Epidermal melanocyte (primary cell): ENCODE measurements at regions not wholly inside any gene's neighbourhood (a gene's known extent, or its start where the extent isn't known, plus 50 kb on each side); places are given as distances from the start of the nearest gene placed in this dataset.
"Not testable (repeated sequence)": the region's sequence is repeated elsewhere in the genome, so short reads cannot be mapped to it uniquely, and the experiment has no call there.

Experiments used
- DNase-seq: peaks from one replicate; pipeline ENCODE4 v3.0.0; 2011; ENCODE audit warnings: low spot score; ENCODE audit not compliant: insufficient read length

DNA sequence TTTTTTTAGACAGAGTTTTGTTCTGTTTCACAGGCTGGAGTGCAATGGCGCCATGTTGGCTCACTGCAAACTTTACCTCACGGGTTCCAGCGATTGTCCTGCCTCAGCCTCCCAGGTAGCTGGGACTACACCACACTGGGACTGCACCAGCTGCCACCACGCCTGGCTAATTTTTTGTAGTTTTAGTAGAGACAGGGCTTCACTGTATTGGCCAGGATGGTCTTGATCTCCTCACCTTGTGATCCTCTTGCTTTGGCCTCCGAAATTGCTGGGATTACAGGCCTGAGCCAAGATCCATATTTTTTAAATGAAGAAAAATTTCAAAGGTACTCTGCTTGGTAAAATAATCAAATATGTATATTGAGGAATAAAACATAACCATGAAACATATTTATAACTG is 195.8 kb upstream of the TPTE start:
- not testable (repeated sequence) for DNase-seq

DNA sequence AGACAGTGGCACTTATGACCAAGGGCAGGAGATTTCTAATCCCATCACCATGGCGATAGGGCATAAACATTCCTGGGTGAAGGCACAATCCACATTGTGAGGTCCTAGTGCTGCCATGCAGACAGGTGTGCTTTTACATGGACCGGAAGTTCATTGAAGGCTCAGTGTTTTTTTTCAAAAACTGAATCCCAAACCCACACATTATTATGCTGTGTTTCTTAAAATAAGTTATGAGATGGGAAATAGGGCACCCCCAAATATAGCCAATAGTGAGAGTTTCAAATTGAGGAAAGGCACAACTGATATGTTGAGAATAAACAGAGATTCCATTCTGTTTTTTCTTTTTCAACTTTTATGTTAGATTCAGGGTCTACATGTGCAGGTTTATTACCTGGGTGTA is 195.2 kb upstream of the TPTE start:
- DNase-seq: not testable (repeated sequence)

DNA sequence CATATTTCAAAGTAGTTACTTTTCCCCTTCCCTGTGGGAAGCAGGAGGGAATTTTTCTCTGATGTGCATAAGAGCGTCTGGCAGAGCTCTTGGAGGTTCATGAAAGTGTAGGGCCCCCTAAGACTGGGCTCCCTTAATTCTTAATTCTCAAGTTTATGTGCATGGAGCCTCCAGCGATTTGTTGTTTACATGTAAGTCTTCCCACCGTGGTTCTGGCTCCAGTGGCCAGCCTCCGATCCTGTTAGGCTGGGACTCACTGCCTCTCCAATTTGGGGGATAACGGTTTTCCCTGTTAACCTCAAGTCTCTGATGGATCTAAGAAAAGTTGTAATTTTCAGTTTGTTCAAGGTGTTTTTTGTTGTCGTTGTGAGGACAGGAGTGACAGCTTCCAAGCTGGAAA is 192.7 kb upstream of the TPTE start:
- DNase-seq: not testable (repeated sequence)

DNA sequence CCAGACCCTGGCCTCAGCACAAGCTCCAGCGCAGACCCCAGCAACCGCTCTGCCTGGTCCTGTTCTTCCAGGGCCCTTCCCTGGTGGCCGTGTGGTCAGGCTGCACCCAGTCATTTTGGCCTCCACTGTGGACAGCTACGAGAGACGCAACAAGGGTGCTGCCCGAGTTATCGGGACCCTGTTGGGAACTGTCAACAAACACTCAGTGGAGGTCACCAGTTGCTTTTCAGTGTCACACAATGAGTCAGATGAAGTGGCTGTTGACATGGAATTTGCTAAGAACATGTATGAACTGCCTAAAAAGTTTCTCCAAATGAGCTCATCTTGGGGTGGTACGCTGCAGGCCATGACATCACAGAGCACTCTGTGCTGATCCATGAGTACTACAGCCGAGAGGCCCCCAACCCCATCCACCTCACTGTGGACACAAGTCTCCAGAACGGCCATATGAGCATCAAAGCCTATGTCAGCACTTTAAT is 190.7 kb upstream of the TPTE start:
- not testable (repeated sequence) for DNase-seq

DNA sequence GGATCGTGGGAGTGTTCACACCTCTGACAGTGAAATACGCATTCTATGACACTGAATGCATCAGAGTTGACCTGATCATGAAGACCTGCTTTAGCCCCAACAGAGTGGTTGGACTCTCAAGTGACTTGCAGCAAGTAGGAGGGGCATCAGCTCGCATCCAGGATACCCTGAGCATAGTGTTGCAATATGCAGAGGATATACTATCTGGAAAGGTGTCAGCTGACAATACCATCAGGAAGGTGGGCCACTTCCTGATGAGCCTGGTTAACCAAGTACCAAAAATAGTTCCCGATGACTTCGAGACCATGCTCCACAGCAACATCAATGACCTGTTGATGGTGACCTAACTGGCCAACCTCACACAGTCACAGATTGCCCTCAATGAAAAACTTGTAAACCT is 190.2 kb upstream of the TPTE start:
- DNase-seq: not testable (repeated sequence)

DNA sequence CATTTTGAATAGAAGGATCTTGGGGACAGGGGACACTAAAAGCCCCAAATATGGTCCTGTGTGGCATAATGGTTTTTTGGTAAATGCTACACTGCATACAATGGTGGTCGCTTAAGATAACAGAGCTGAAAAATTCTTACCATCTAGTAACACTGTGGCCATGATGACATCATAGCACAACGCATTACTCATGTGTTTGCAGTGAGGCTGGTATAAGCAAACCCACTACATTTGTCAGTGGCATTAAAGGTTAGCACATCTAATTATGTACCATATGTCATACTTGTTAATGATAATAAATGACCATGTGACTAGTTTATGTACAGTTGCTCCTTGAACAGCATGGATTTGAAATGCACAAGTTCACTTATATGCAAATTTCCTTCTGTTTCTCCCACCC is 188.4 kb upstream of the TPTE start:
- DNase-seq: not testable (repeated sequence)

GRCh38 chr21:10334391-10334790 is 187.0 kb upstream of the TPTE start:
- not testable (repeated sequence) for DNase-seq

GRCh38 chr21:10342261-10342956 is 179.0 kb upstream of the TPTE start:
- DNase-seq: not testable (repeated sequence)

- DNase-seq: not testable (repeated sequence)
Observed at GRCh38 chr21:10343146-10343935, 178.0 kb upstream of the TPTE start.

DNA sequence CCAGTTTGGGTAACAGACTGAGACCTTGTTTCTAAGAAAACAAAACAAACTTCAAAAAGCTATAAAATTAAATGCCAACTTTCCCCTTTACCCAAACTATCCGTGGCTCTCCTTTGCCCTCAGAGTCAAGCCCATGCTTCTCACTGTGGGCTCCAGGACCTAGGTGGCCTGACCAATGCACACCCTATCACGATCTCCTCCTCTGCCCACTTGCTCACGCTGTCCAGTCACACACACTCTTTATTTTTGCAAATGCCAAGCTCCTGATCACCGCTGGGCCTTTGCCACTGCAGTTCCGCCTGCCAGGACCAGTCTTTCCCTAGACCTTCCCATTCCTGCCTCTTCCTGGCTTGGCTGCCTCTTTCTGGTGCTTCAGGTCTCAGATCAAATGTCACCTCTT is 177.1 kb upstream of the TPTE start:
- not testable (repeated sequence) for DNase-seq

DNA sequence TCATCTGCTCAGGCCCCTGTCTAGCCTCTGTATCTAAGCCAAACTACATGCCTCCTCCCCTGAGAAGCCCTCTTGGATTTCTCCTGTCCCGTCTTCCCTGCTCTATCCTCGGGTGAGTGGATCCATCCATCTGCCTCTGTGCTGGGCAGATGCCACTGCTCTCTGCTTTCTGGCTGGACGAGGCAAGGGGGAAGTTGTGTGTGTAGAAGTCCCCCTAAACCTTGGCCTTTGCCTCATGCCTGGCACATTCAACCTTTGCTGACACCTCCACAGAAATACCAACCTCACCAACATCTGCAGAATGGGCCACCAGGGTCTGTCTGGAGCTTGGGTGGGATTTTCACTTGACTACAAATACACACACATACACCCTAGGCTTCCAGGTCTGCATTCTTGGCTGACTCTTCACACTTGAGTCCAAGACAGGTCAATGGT is 176.2 kb upstream of the TPTE start:
- DNase-seq: peak; percentile 13

DNA sequence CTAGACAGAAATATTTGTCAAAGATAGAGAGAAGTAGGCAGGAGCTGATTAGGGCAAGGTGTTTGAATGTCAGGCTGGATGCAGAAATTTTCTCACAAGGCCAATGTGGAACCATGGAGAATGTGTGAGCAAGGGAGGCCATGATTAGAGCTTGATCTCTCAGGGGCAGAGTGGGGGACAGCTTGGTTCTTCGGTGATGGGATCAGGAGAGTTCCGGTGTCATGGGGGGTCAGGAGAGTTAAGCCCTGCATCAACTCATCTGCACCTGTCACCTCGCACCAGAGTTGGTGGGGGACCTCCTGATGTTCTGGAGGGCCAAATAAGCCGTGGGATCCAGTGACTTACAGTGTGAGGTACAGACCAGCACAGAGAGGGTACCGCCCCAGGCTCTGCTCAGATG is 175.1 kb upstream of the TPTE start:
- not testable (repeated sequence) for DNase-seq

DNA sequence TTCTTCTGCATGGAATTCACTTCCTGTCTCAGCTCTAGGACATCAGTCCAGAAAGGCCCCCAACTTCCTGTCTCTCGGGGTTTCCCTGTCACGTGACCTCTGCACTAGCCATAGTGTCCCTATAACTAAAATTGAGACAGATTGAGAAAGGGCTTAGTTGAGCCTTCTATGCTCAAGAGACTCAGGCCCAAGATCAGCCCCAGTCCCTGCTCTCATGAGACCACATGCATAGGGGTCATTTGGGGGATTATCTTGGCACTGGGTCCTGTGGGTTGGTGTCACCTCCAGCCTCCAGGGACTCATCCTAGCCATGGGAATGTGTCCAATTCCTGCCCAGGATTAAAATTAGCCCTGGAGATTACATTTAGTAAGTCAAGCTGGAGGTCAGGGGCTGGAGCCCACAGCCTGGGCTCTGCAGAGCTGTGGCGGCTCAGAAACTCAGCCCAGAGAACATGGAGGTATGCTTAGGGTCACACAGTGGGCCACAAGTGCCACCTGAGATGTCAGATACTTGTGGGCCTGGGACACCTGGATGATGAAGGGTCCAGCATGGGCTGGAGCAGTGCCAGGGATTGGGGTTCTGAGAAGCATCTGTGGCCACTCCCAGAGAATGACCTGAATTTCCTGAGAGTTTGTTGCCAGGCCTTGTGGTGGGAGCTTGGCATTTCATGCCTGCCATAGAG is 174.3 kb upstream of the TPTE start:
- peak; percentile 13 for DNase-seq

- not testable (repeated sequence) for DNase-seq
Observed at GRCh38 chr21:10347675-10348074, 173.7 kb upstream of the TPTE start.

DNA sequence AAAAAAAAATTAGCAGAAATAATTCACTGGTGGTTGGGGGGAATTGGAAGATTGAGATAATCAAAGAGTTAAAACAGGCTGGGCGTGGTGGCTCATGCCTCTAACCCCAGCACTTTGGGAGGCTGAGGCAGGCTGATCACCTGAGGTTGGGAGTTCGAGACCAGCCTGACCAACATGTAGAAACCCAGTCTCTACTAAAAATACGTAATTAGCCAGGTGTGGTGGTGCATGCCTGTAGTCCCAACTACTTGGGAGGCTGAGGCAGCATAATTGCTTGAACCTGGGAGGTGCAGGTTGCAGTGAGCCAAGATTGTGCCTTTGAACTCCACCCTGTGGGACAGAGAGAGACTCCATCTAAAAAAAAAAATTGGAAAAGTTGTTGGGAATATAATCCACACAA is 173.2 kb upstream of the TPTE start:
- not testable (repeated sequence) for DNase-seq

GRCh38 chr21:10354851-10355578 is 166.4 kb upstream of the TPTE start:
- DNase-seq: not testable (repeated sequence)

GRCh38 chr21:10359120-10359519 is 162.3 kb upstream of the TPTE start:
- not testable (repeated sequence) for DNase-seq

DNA sequence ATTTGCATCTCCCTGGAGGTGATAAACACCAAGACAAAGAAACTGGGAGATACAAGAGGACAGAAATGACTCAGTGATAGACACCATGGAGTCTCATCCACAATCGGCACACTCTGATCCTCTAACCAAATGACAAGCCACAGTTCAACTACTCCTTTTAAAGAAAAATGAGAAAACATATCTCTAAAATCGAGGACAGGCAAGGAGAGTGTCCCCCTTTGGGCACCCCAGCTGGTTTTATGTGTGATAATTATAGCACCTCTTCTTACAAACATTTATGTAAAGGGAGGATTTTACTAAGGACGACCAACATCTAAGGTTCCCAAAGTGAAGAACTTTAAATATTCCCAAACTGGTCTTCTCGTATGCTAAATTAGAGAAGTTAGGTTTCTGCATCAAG is 161.5 kb upstream of the TPTE start:
- not testable (repeated sequence) for DNase-seq

- DNase-seq: not testable (repeated sequence)
Observed at GRCh38 chr21:10361214-10361736, 160.1 kb upstream of the TPTE start.

GRCh38 chr21:10362816-10363215 is 158.6 kb upstream of the TPTE start:
- DNase-seq: not testable (repeated sequence)

GRCh38 chr21:10363321-10363720 is 158.1 kb upstream of the TPTE start:
- DNase-seq: not testable (repeated sequence)
